C4-2B (cell line): ENCODE measurements at regions not wholly inside any gene's neighbourhood (a gene's known extent, or its start where the extent isn't known, plus 50 kb on each side); places are given as distances from the start of the nearest gene placed in this dataset.

Experiments used
- CTCF ChIP-seq: fragments of 450-650 bp; conservative IDR thresholded peaks from 2 replicates; pipeline ENCODE4 v1.5.1; 2017; ENCODE audit warnings: mild to moderate bottlenecking
- ZFX ChIP-seq: fragments of 450-650 bp; IDR thresholded peaks from 2 replicates; pipeline ENCODE4 v1.6.1; 2017

GRCh38 chr20:4521170-4521968 lies 164.9 kb upstream of the PRNP start:
- TF ChIP-seq CTCF = no peak
- no peak for TF ChIP-seq ZFX
